GM12873 (cell line): ENCODE measurements at regions not wholly inside any gene's neighbourhood (a gene's known extent, or its start where the extent isn't known, plus 50 kb on each side); places are given as distances from the start of the nearest gene placed in this dataset.

Source experiments
- CTCF ChIP-seq: IDR thresholded peaks from 2 replicates; pipeline ENCODE4 v1.5.1; 2012; ENCODE audit warnings: low read depth, mild to moderate bottlenecking, moderate library complexity, low read length, control low read depth; ENCODE audit not compliant: insufficient read depth; ENCODE audit errors: missing control alignments

GRCh38 chr6:115365783-115366182 is 694.9 kb downstream of the FRK start:
- no peak for TF ChIP-seq CTCF

GRCh38 chr6:115363379-115363778 is 697.3 kb downstream of the FRK start:
- no peak for TF ChIP-seq CTCF

- no peak for TF ChIP-seq CTCF
Observed at GRCh38 chr6:115362234-115362633, 698.5 kb downstream of the FRK start.

GRCh38 chr6:115360602-115361325 is 699.9 kb downstream of the FRK start:
- TF ChIP-seq CTCF, result no peak

GRCh38 chr6:115358616-115359015 is 702.1 kb downstream of the FRK start:
- no peak for TF ChIP-seq CTCF

GRCh38 chr6:115356371-115356770 is 704.3 kb downstream of the FRK start:
- no peak for TF ChIP-seq CTCF

- no peak for TF ChIP-seq CTCF
Observed at GRCh38 chr6:115323001-115323400, 737.7 kb downstream of the FRK start.
